ENCODE measurements at regions not wholly inside any gene's neighbourhood (a gene's known extent, or its start where the extent isn't known, plus 50 kb on each side); places are given as distances from the start of the nearest gene placed in this dataset. TPM values are rescaled to one million over a fixed set of nuclear protein-coding genes. Genes with fewer than 3 reads are reported as not detected.
"Not testable (repeated sequence)": the region's sequence is repeated elsewhere in the genome, so short reads cannot be mapped to it uniquely, and the experiment has no call there.

DNA sequence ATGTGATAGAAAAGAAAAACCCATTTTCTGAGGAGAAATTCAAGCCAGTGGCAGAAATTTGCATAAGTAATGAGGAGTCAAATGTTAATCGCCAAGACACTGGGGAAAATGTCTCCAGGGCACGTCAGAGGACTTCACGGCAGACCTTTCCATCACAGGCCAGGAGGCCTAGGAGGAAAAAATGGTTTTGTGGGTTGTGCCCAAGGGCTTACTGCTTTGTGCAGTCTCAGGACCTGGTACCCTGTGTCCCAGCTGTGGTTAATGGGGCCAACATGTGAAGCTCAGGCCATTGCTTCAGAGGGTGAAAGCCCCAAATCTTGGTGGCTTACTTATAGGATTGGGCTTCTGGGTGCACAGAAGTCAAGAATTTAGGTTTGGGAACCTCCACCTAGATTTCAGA is 54.8 kb upstream of the ADAMTS2 start:
- no peaks in the 10 kb centered on the region for H3K36me3 ChIP-seq
- H3K27ac ChIP-seq: no peak overlapping the region
- no peak overlapping the region for H3K4me3 ChIP-seq
- intact Hi-C loops (cut with DNase I; ENCODE audit: low total_unique reads): no loop called here
- no peak for DNase-seq
- no peaks in the 10 kb centered on the region for H3K27me3 ChIP-seq
- TF ChIP-seq, protein P1, sequence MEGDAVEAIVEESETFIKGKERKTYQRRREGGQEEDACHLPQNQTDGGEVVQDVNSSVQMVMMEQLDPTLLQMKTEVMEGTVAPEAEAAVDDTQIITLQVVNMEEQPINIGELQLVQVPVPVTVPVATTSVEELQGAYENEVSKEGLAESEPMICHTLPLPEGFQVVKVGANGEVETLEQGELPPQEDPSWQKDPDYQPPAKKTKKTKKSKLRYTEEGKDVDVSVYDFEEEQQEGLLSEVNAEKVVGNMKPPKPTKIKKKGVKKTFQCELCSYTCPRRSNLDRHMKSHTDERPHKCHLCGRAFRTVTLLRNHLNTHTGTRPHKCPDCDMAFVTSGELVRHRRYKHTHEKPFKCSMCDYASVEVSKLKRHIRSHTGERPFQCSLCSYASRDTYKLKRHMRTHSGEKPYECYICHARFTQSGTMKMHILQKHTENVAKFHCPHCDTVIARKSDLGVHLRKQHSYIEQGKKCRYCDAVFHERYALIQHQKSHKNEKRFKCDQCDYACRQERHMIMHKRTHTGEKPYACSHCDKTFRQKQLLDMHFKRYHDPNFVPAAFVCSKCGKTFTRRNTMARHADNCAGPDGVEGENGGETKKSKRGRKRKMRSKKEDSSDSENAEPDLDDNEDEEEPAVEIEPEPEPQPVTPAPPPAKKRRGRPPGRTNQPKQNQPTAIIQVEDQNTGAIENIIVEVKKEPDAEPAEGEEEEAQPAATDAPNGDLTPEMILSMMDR (IDR thresholded peaks at IDR 0.05): no peak
- TF ChIP-seq POLR2A (IDR thresholded peaks at IDR 0.05): no peak
- H3K9me3 ChIP-seq: no peaks in the 10 kb centered on the region
- H3K4me1 ChIP-seq: no peaks in the 10 kb centered on the region

DNA sequence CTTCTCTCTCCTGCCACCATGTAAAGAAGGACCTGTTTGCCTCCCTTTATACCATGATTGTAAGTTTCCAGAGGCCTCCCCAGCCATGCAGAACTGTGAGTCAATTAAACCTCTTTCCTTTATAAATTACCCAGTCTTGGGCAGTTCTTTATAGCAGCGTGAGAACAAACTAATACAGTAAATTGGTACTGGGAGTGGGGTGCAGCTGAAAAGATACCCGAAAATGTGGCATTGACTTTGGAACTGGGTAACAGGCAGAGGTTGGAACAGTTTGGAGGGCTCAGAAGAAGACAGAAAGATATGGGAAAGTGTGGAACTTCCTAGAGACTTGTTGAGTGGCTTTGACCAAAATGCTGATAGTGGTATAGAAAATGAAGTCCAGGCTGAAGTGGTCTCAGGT is 54.1 kb upstream of the ADAMTS2 start:
- H3K36me3 ChIP-seq; H3K4me1 ChIP-seq; DNase-seq; intact Hi-C loops (cut with DNase I; ENCODE audit: low total_unique reads); H3K9me3 ChIP-seq; H3K4me3 ChIP-seq; H3K27me3 ChIP-seq; H3K27ac ChIP-seq: not testable (repeated sequence)

DNA sequence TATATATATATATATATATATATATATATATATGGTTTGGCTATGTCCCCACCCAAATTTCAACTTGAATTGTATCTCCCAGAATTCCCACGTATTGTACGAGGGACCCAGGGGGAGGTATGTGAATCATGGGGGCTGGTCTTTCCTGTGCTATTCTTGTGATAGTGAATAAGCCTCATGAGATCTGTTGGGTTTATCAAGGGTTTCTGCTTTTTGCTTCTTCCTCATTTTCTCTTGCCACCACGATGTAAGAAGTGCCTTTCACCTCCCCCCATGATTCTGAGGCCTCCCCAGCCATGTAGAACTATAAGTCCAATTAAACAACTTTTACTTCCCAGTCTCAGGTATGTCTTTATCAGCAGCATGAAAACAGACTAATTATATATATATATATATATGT is 52.3 kb upstream of the ADAMTS2 start:
- no peak for TF ChIP-seq POLR2A (IDR thresholded peaks at IDR 0.05)
- TF ChIP-seq, protein P1 (IDR thresholded peaks at IDR 0.05): no peak
- no peak for DNase-seq
- Histone ChIP-seq H3K27me3 (no peaks in the 10 kb centered on the region), H3K36me3 (no peaks in the 10 kb centered on the region), H3K4me3 (no peak overlapping the region), H3K27ac (no peak overlapping the region), H3K9me3 (peaks cover 0 to 2% of the 10 kb centered on the region in 2 donors), H3K4me1 (no peaks in the 10 kb centered on the region)
- intact Hi-C loops (cut with DNase I; ENCODE audit: low total_unique reads): no loop called here

Small RNAs in the stretch of these regions (small RNA-seq; reads per million reads assigned to genes)
- gene RF00015: not detected

Data from uterus (tissue), 3 donors.